HG03159 (cell line): ENCODE measurements at regions not wholly inside any gene's neighbourhood (a gene's known extent, or its start where the extent isn't known, plus 50 kb on each side); places are given as distances from the start of the nearest gene placed in this dataset.

Experiments
- ATAC-seq: cut with Tn5 transposase; IDR thresholded peaks from one replicate; pipeline ENCODE4 v1.9.1; 2021; ENCODE audit warnings: mild to moderate bottlenecking, moderate library complexity; ENCODE audit not compliant: unreplicated experiment

DNA sequence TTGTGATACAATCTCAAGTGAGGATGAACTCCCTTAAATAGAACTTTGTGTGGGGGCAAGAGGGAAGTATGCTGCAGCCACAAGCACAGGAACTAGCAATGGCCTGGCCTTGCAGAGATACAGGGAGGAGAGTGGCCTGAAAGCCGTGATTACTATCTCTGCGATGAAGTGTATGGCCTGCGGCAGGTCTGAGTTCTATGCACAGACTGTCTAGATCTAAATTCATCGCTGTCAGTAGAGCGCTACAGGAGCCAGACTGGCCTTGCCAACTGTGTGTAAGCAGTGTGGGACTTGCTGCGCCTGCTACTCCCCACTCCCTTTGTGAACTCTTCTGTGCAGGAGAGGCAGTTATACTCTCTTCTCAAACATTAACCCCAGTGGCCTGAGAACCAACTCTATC, 997.0 kb downstream of the GRIK2 start:
- no peak for ATAC-seq

- no peak for ATAC-seq
Observed at GRCh38 chr6:102389994-102390393, 996.5 kb downstream of the GRIK2 start.

DNA sequence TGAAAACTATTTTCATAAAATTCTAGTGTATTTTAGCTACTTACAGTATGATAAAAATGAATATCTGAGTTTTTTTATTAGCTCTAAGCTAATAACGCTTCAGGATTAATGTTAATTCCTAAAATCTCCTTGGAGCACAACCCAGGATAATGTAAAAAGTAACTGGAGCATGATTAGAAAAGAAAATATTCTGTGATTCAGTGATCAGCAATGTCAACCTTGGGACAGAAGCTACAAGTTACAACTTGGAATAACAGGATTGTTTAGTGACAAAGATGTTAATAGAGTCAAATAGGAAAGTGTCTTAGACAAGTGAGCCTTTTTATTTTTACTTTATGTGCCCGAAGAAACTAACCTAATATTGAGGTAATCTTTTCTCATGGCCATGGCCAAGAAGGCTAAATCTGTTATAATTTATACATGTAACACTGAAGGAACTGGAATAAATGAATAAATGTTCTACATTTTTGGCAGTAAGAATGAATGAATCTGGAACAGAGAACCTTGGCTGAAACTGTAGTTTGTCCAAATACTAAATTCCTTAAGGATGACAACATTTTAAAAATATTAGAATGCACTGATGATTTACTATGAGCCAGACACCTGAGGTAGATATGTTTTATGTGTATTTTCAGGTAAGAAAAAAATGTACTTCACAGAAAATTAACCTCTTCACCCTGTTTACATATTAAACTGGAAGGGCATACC, 994.0 kb downstream of the GRIK2 start:
- ATAC-seq: no peak

GRCh38 chr6:102381203-102381602, 987.7 kb downstream of the GRIK2 start:
- ATAC-seq: no peak

- no peak for ATAC-seq
Observed at GRCh38 chr6:102356170-102356569, 962.7 kb downstream of the GRIK2 start.

- ATAC-seq: no peak
Observed at GRCh38 chr6:102355578-102355977, 962.1 kb downstream of the GRIK2 start.

DNA sequence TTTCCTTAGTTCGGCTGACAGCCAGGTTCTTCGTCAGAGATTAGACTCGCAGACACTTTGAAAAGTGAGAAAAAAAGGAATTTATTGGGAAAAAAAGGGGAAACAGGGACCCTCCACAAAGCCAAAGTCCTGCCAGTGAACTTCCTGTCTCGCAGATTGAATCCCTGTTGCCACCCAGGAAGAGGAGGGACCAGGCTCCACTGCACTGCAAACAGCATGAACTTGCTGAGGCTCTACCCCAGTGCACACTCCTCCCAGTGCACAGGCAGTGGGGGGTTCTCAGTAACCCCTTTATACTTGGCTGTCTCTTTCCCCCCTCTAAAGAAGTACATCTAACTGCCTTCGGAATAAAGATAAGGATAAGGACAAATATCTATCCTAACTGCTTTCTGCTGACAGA, 959.0 kb downstream of the GRIK2 start:
- ATAC-seq: no peak

- no peak for ATAC-seq
Observed at GRCh38 chr6:102344769-102345168, 951.3 kb downstream of the GRIK2 start.

DNA sequence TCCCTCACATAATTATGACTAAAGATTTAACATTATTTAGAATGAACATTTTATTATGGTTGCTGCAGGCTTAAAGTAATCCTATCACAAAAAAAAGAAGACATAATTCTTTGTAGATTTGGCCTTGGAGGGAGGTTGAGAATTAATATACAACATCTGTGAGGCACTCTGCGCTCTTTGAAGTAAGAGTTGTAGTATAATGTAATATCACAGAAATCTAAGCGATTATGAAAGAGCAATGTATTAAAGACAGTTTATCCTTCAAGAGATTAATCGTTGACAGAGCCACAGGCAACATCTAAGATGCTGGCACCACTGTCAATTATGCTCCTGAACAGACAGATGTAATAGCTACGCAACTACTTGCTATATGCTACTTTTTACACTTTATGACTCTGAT, 946.8 kb downstream of the GRIK2 start:
- no peak for ATAC-seq

- no peak for ATAC-seq
Observed at GRCh38 chr6:102333736-102334135, 940.2 kb downstream of the GRIK2 start.

GRCh38 chr6:102327697-102328225, 934.3 kb downstream of the GRIK2 start:
- no peak for ATAC-seq

GRCh38 chr6:102313699-102314098, 920.2 kb downstream of the GRIK2 start:
- no peak for ATAC-seq

- no peak for ATAC-seq
Observed at GRCh38 chr6:102309700-102310099, 916.2 kb downstream of the GRIK2 start.

GRCh38 chr6:102300350-102300749, 906.8 kb downstream of the GRIK2 start:
- no peak for ATAC-seq

- no peak for ATAC-seq
Observed at GRCh38 chr6:102298051-102298450, 904.5 kb downstream of the GRIK2 start.
